Keratinocyte (primary cell): ENCODE measurements at regions not wholly inside any gene's neighbourhood (a gene's known extent, or its start where the extent isn't known, plus 50 kb on each side); places are given as distances from the start of the nearest gene placed in this dataset.

Source experiments
- DNase-seq: peaks from one replicate; pipeline ENCODE4 v3.0.0-alpha.2; 2011; ENCODE audit warnings: low read depth, missing footprints, low spot score
- FAIRE-seq: peaks from 2 replicates; lab custom pipeline; 2011; peaks lifted over from hg19 to GRCh38; lab: Jason Lieb, UNC
- H2AFZ ChIP-seq: 2 replicates; pipeline ENCODE4 v1.6.0; 2012; ENCODE audit warnings: low read length, control low read depth, inconsistent platforms; ENCODE audit not compliant: control insufficient read depth
- H3K27ac ChIP-seq: 2 replicates; pipeline ENCODE4 v1.5.1; 2011; ENCODE audit warnings: low read length; ENCODE audit not compliant: control insufficient read depth, insufficient read depth
- H3K27me3 ChIP-seq: 3 replicates; pipeline ENCODE4 v1.6.0; 2011; ENCODE audit warnings: low read length; ENCODE audit not compliant: control insufficient read depth, insufficient read depth; ENCODE audit errors: extremely low read depth
- H3K36me3 ChIP-seq, 2 experiments: 2 replicates in 1 of 2; 3 replicates in 1 of 2; pipeline ENCODE4 v1.5.1; 2011; ENCODE audit warnings: low read length in 2 of 2, mild to moderate bottlenecking in 1 of 2; ENCODE audit not compliant: control insufficient read depth in 2 of 2, insufficient read depth in 2 of 2; ENCODE audit errors: extremely low read depth in 1 of 2
- H3K4me1 ChIP-seq: 3 replicates; pipeline ENCODE4 v1.5.1; 2011; ENCODE audit warnings: low read length; ENCODE audit not compliant: control insufficient read depth, insufficient read depth; ENCODE audit errors: extremely low read depth
- H3K4me2 ChIP-seq: 3 replicates; pipeline ENCODE4 v1.6.0; 2011; ENCODE audit warnings: low read depth, low read length; ENCODE audit not compliant: control insufficient read depth, insufficient read depth; ENCODE audit errors: extremely low read depth
- H3K4me3 ChIP-seq, 3 experiments: fragments of 200-600 bp in 1 of 3; sonication (generic) in 1 of 3; 2 replicates in 2 of 3; 3 replicates in 1 of 3; pipeline ENCODE4 v1.5.1; 2011 to 2016; ENCODE audit warnings: low read length in 3 of 3, mild to moderate bottlenecking in 3 of 3, control low read depth in 2 of 3, inconsistent platforms in 1 of 3, low read depth in 1 of 3, mixed read lengths in 1 of 3, mixed run types in 1 of 3, moderate library complexity in 1 of 3; ENCODE audit not compliant: control insufficient read depth in 2 of 3, insufficient read depth in 2 of 3; ENCODE audit errors: extremely low read depth in 1 of 3
- H3K79me2 ChIP-seq: 2 replicates; pipeline ENCODE4 v1.6.0; 2012; ENCODE audit warnings: low read length; ENCODE audit not compliant: control insufficient read depth, insufficient read depth
- H3K9ac ChIP-seq: 3 replicates; pipeline ENCODE4 v1.6.0; 2011; ENCODE audit warnings: low read length; ENCODE audit not compliant: control insufficient read depth, insufficient read depth; ENCODE audit errors: extremely low read depth
- H3K9me1 ChIP-seq: 3 replicates; pipeline ENCODE4 v1.6.0; 2011; ENCODE audit warnings: low read length; ENCODE audit not compliant: control insufficient read depth, insufficient read depth; ENCODE audit errors: extremely low read depth
- H3K9me3 ChIP-seq: 2 replicates; pipeline ENCODE4 v1.5.1; 2012; ENCODE audit warnings: low read depth, low read length; ENCODE audit not compliant: control insufficient read depth
- H4K20me1 ChIP-seq: 3 replicates; pipeline ENCODE4 v1.6.0; 2011; ENCODE audit warnings: low read length; ENCODE audit not compliant: control insufficient read depth, insufficient read depth; ENCODE audit errors: extremely low read depth
- CTCF ChIP-seq, 3 experiments: IDR thresholded peaks in 1 of 3; conservative IDR thresholded peaks in 1 of 3; optimal IDR thresholded peaks in 1 of 3; 2 replicates in 2 of 3; 3 replicates in 1 of 3; pipeline versions ENCODE3 to v1.5.1; 2011; ENCODE audit warnings: low read length in 3 of 3, mild to moderate bottlenecking in 3 of 3, moderate library complexity in 2 of 3, control low read depth in 1 of 3, inconsistent platforms in 1 of 3; ENCODE audit not compliant: insufficient read depth in 2 of 3; ENCODE audit errors: extremely low read depth in 1 of 3
- EZH2 ChIP-seq: IDR thresholded peaks from one replicate; pipeline ENCODE4 v1.6.1; 2012; ENCODE audit warnings: inconsistent platforms, mild to moderate bottlenecking, low read length, moderate library complexity
- dilution Hi-C: fragments of 300-500 bp; cut with MboI; formaldehyde crosslinking; loops from one replicate; pipeline ENCODE4 v1.7.0; 2020; ENCODE audit warnings: low sequenced_read_pairs; ENCODE audit not compliant: extremely low pct_ligation_motif_present

- H3K4me3 ChIP-seq: no peak overlapping the region
- H3K27me3 ChIP-seq: no peaks in the 10 kb centered on the region
- no peak overlapping the region for H2AFZ ChIP-seq
- H3K4me2 ChIP-seq: no peak overlapping the region
- H3K9me3 ChIP-seq: no peaks in the 10 kb centered on the region
- dilution Hi-C loops: no loop called here
- no peak for TF ChIP-seq EZH2
- TF ChIP-seq CTCF (optimal IDR thresholded peaks at IDR 0.05 in 1 of 3, IDR thresholded peaks at IDR 0.05 in 1 of 3, conservative IDR thresholded peaks at IDR 0.05 in 1 of 3; ENCODE audit: extremely low read depth in 1 of 3, insufficient read depth in 2 of 3, low read length in 3 of 3): no peak
- FAIRE-seq: no peak
- DNase-seq: no peak
- H3K4me1 ChIP-seq: no peaks in the 10 kb centered on the region
- no peaks in the 10 kb centered on the region for H3K36me3 ChIP-seq
- H3K9ac ChIP-seq: no peak overlapping the region
- no peak overlapping the region for H3K27ac ChIP-seq
- H4K20me1 ChIP-seq: no peaks in the 10 kb centered on the region
- H3K9me1 ChIP-seq: no peaks in the 10 kb centered on the region
- no peaks in the 10 kb centered on the region for H3K79me2 ChIP-seq
Observed at GRCh38 chr4:33306131-33306530, 2586.0 kb downstream of the PCDH7 start.

- Histone ChIP-seq H3K36me3 (no peaks in the 10 kb centered on the region), H3K9me3 (peaks cover 7% of the 10 kb centered on the region), H3K4me2 (no peak overlapping the region), H3K27me3 (no peaks in the 10 kb centered on the region), H2AFZ (no peak overlapping the region), H4K20me1 (no peaks in the 10 kb centered on the region), H3K4me3 (no peak overlapping the region), H3K79me2 (no peaks in the 10 kb centered on the region), H3K9ac (no peak overlapping the region), H3K27ac (no peak overlapping the region), H3K9me1 (no peaks in the 10 kb centered on the region), H3K4me1 (no peaks in the 10 kb centered on the region)
- no peak for TF ChIP-seq CTCF (optimal IDR thresholded peaks at IDR 0.05 in 1 of 3, IDR thresholded peaks at IDR 0.05 in 1 of 3, conservative IDR thresholded peaks at IDR 0.05 in 1 of 3; ENCODE audit: extremely low read depth in 1 of 3, insufficient read depth in 2 of 3, low read length in 3 of 3)
- TF ChIP-seq EZH2: no peak
- dilution Hi-C loops: no loop called here
- DNase-seq (no peak), FAIRE-seq (no peak)
Observed at GRCh38 chr4:33316033-33316432, 2595.9 kb downstream of the PCDH7 start.
